ENCODE measurements at regions not wholly inside any gene's neighbourhood (a gene's known extent, or its start where the extent isn't known, plus 50 kb on each side); places are given as distances from the start of the nearest gene placed in this dataset.

DNA sequence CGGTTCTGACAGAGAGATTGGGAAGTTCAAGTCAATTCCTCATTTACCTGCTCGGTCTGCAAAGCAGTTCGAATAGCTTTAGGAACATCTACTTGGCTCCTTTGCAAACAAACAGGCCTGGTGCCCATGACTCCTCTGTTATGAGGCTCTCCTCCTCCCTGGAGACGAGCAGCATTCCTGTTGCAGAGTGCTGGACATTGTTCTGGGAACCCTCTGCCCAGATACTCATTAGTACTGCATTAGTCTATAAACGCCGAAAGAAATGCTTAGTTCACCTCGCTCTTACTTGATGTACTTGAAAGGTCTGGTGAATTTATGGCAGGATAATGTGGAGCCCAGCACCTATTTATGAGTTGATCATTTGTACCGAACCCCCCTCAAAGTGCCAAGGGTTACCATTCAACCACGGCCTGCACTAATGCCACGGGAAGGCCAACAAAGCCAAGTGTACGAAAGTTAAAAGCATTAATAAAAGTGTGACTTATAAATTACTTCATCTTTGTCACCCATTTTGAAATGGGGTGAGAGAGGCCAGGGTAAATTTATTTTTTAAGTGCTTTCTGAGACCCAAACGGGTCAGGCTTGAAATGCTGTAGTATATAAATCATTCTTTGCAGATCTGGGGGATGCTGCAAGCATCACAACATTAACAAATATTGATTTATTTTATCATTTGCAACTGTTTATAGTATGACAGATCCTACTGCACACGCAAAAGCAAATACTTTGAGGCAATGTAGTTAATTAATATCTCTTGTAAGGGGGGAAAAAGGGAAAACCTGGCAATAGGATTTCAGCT is 478.9 kb upstream of the PSMD7 start:
- DNase-seq (ENCODE audit: low spot score), result no peak

DNA sequence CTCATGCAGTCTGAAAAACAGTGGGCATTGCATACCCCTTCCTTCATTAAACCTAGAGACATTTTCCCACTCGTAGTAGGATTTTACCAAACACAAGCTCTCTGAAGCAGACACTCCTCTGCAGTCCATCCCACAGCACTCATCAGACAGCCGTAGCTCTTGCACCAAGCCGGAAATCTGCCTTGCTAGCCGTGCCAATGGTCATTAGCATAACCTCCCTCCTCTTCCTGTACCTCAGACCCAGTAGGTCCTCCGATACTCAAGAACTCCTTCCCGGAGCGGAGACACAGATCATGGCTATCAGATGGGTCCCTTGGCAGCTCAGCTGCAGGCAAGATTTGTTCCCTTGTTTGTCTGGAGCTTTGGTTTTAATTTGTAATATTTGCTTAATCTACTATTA is 483.1 kb upstream of the PSMD7 start:
- no peak for DNase-seq (ENCODE audit: low spot score)

DNA sequence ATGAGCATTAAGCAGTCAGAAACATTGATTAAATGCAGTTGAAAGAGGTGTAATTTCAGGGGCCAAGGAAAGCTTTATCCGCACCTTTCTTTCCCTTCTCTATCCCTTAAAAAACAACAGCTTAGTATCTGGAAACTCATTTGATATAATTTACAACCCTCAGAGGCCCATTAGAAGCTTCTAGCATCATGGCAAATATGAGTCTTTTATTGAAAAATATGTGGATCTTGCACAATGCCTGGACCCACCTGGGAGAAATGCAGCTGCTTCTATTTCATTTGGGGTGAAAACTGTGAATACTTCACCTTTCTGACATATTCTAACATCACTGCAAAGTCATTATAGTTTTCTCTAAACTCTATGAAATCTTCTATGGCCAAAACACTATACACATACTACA is 492.2 kb upstream of the PSMD7 start:
- DNase-seq (ENCODE audit: low spot score), result no peak

DNA sequence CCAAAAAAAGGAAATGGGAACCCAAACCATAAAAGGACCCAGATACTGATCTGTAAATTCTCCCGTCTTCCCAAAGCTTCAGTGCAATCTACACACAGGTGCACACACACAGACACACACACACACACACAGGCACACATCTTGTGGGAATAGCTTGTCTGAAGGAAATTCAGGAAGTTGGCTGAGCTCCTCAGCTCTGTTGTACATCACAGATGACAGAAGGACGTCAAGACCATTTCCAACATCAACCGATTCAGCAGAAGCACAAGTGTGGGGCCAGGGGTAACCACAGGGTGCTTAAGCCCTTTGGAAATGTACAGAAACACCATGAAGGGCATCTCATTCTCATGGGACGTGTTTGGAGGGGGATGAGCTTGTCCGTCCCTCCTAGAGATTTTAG is 498.1 kb upstream of the PSMD7 start:
- no peak for DNase-seq (ENCODE audit: low spot score)

DNA sequence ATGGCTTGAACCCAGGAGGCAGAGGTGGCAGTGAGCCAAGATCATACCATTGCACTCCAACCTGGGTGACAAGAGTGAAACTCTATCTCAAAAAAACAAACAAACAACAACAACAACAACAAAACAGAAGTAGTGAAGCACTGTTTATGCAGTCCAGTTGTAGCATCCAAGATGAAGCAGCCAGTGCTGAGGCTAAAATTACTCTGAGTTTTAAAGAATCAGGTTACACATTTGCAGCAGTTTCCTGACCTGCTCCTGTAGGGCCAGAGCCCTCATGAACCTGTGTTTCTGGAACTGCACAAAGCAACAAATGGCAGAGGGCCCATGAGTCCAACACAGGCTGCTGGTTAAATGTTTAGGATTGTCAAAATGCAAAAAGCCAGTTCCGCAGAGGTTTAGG is 499.5 kb upstream of the PSMD7 start:
- no peak for DNase-seq (ENCODE audit: low spot score)

DNA sequence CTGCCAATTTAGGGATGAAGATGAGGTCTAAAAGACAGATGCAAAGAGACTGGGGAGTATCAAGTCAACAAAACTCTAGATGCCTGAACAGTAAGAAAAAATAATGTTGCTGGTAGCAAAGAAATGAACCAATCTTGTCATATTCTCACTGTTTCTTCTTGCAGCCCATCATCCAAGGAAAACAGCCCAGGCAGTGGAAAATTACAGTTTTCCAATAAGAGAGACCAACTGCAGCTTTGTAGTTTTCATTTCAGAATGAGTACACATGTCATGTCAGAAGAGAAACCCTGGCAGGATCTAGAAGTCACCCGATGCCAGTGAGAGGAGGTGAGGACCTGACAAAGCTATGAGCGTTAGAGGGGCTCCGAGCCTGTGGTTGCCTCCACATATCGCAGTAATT is 500.4 kb upstream of the PSMD7 start:
- DNase-seq (ENCODE audit: low spot score), result no peak

DNA sequence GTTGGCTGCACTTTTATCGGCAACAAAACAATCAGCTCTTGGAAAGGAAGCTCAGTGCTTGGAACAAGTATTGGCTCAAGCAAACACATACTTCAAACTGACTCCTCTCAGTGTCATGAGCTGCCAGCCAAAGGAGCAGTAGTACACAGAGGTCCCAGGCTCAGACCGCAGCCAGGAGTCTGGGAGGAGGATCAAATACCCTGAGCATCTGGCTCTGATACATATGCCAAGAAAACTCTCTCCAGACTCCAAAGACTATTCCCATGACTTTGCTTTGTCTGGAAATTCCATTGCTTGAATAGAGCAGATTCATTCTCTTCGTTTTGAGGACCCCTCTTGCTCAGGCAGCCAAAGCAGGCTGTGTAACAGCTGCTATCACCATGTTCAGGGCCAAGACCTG is 501.6 kb upstream of the PSMD7 start:
- DNase-seq (ENCODE audit: low spot score), result no peak

DNA sequence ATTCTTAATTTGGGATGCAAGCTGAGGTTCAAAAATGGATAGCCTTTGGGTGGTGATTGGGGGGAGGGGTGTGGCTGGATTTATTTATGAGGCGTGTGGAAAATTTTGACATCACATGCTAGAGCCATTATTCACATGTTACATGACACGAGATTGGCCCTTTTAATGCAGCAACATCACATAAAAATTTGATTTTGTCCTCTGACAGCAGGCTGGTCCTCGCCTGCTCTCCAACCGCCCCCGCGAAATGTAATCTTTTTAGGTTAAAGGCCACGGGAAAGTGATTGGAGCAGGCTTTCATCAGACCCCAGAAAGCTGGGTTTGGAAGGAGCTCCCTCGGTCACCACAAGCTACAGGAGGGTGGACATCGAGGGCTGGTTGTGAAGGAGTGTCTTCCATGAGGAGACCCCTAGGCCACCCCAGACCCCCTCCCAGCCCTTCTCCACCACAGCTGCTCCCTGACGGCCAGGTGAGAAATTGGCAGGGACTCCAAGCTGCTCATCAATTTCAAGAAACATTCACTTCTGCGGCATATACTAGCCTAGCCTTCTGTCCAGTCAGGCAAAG is 502.7 kb upstream of the PSMD7 start:
- DNase-seq (ENCODE audit: low spot score), result no peak

DNA sequence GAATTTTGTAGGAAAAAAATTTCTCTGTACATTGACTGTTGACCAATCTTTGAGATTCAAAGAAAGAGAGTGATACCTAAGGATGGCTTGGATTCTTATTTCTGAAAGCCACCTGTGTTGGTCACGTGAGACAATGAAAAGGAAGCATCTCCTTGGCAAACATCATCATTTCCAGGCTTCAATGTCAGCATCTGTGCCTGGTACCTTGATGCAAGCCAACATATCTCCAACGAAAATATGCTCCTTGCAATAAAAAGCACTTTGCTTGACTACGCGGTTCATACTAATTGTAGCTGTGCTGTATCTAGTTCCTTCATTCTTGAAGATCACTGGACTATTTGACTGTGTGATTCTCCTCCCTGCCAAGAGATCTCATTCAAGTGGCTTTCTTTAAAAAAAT is 503.4 kb upstream of the PSMD7 start:
- no peak for DNase-seq (ENCODE audit: low spot score)

DNA sequence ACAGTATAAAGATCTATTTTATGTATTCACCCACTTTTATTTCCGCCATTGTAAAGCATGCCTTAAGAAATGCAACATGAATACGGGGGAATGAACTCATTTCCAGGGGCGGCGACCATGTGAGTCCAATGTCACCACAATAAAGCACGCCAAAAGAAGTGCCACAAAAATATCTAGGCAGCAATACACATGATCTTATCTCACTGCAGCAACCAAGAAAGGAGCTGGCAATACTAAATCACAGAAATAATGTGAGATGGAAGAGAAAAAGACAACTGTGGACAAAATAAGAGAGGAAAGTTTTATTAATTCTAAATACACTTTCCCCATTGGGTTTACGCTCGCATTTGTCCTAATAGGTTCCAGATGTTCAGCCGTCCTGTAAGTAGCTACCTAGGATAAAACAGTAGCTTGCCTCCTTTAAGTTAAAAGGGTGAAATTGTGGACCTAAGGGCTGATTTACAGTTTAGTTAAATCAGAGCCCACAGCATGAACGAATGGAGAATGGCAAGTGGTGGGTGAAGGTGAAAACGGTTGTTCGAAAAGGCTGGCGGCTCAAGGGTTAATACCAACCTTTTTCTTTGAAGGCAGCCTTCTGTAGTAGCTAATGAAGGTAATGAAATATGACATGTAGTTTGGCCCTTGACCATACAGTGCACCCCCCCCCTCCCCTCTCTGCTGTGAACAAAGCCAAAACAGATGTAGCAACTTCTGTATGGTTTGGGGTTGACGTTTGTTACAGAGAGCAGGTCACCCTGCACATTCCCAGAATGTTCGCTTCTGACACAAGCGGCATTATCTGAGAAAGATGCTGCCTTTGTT is 504.2 kb upstream of the PSMD7 start:
- DNase-seq (ENCODE audit: low spot score), result no peak

DNA sequence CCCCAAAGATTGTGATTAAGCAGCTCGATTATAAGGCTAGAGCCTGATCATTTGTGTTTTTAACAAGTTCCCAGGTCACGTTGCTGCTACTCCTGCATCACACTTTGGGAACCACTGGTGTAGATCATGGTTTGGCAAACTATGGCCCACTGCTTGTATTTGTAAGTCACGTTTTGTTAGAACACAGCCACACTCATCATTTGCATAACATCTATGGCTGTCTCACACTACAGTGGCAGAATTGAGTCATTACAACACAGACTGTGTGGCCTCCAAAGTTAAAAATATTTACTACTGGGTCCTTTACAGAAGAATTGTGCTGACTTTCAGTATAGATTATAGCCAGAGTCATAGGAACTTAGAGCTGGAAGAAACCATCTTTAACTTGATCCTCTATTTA is 515.3 kb upstream of the PSMD7 start:
- no peak for DNase-seq (ENCODE audit: low spot score)

DNA sequence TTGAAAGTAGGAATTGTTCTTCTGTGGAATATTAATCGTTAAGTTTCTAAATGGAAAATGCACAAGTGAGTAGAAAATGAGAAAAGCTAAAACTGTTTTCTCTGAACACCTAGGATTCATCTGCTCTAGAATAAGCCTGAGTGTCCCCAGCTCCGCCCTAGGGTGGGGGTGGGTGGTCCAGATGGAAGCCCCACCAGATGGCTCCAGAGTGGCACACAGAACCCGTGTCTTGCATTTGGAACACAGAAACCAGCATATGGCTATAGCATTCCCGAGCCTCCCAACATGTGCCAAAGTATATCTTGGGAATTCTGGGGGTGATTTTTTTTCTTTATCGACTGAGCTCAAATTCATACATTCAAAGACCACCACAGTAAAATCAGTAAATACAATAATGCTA is 517.7 kb upstream of the PSMD7 start:
- DNase-seq (ENCODE audit: low spot score), result no peak

DNA sequence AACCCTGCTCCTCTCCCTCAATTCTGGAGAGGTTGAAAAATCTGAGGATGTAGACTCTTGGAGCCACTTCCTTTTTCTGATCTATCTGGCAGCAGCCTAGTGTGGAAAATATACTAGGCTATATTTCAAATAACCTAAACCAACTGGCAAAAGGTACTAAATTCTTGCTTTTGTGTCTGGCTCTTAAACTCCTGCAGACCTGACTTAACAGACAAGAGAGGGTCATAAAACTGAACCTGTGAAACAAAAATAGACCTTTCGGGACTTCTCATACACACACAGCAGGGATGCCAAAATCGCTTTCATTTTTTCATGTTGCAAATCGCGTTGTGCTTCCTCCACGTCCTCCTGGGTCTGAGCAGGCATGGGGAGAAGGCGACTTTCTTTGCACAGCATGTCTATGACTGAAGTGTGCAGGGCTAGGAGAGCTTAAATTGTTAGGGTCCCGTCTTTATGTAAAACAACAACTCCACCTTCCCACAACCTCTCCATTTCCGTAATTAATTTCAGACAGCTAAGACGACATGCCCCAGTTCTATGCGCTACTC is 520.7 kb upstream of the PSMD7 start:
- DNase-seq (ENCODE audit: low spot score), result no peak

DNA sequence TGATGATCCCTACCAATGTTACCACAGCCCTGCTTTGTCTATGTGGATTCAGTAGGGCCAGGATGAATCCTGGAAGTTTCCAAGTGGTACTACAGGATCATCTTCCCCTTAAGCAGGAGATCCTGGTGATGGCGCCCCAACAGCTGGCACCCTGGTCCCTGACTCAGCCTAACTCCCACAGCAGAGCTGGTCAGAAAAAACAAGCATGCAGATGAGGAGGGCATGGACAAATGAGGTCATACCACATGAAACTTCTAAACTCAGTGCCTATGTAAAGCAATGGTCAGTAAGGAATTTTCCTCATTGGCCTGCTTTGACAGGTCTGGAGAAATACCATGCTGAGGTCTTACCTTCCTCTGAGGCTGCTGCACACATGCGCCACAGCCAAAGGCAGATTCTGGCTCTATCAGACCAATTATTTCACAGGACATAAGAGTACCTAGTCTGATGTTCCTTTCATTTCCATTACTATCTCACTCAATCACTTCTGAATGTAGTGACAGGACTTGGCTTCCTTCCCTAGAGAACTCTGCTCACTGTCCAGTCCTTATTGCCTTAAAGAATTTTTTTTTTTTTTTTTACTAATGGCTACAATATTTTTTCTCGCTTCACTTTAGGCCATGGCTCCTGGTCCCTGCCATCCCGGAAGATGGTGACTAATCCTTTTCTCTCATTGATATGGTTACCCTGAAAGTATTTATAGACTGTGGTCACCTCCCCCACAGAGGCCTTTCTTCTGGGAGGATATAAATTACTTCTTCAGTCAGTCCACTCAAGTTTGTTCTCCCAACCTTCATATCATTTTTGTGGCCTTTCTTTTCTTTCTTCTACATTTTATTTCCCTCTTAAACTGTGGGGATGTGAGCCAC is 525.2 kb upstream of the PSMD7 start:
- DNase-seq (ENCODE audit: low spot score), result no peak

DNA sequence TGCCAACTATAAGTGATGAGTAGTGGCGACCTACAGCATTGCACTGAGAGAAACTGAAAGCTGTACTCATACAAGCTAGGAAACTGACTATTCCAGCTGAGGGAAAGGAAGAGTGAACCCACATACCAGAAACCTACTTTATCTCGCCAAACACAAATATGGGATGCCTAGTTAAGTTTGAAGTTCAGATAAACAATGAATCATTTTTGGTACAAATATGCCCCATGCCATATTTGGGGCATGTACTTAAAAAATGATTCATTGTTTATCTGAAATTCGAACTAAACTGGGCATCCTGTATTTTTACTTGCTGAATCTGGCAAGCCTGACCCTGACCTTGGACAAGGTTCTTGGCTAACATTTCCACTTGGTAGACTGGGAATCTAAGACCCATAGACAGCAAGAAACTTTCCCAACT is 527.8 kb upstream of the PSMD7 start:
- no peak for DNase-seq (ENCODE audit: low spot score)

DNA sequence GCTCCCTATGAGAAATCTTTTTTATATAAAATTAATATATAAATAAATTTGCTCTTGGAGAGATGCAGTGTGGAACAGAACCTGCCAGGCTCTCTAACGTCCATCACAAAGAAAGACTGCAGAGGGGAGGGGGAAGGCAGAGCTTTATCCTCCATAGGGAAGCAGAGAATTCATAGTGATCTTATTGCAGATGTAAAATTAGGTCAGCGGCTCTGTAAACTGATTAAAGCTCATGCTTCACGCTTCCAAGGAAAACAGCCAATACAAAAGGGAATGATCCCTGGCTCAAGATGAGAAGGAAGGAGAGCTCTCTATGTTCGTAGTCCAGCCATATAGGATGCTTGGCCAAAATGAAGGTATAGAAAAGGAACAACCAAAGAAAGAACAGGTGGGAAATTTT is 532.3 kb upstream of the PSMD7 start:
- DNase-seq (ENCODE audit: low spot score), result no peak

DNA sequence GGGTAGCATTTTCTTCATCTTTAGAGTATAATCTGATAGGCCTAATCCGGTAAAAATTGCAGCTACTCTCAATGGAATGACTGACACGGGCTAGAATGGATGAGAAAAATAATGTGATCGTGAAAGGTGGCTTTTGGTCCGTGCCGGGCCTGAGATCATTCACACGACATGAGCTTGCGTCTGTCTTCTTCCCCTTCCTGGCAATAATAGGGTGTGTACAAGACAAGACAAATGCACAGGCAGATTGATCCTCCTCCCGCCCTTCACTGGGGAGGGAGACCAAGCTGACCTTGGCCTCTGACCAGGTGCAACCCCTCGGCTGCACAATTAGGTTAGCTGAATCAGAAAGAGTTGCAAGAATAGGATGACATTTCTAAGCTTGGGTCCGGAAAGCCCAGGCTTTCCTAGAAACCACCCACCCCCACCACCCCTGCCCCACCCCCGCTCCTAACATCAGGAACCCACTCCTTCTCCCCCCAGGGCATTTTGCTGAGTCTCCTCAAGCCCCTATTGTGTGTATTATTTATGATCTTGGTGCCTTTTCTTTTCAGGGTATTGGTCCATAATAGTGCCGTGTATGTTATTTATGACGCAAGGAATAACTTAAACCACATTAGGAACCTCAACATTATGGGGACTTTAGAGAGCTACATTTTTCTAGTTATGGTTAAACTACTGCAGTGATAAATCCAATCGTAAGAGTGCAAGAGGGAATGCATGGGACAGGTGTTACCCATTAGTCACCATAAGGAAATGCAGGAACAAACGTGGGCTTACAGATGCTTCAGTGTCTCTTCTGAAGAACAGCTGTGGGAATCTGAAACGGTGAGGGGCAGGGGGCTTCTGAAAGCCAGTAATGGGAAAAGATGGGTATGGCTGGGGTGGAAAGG is 540.1 kb upstream of the PSMD7 start:
- no peak for DNase-seq (ENCODE audit: low spot score)

DNA sequence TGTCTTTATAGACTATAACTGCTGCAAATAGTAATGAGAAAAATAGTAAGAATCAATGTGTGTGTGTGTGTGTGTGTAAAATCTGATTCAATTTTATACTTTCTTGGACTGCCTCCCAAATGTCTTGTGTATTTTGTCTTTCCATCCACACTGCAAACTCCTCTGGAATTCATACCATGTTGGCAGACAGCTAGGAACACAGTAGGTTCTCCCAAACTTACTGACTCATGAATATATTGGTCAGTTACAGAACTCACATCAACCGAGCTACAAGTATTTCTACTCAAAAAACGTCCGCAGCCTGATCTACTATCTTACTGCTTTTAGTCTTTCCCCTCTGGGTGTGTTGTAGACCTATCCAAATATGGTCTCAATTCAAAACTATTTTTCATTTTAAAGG is 542.7 kb upstream of the PSMD7 start:
- no peak for DNase-seq (ENCODE audit: low spot score)

DNA sequence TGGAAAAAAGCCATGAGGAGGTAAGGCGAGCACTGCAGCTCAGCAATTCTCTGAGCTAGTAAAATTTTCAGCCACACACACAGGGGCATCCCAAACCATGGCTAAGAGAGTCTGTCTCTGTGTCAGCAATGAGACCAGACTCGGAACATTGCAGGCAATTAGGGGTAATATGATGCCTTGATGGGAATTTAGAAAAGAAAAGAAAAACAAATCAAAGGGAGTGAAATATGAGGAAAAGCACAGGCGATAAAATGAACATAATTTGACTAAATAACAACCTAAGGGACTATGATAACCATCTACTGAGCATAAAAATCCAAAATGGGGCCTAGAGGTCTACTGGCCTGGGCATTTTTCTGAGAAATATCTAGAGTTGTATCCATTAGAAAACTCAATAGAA is 546.0 kb upstream of the PSMD7 start:
- no peak for DNase-seq (ENCODE audit: low spot score)

DNA sequence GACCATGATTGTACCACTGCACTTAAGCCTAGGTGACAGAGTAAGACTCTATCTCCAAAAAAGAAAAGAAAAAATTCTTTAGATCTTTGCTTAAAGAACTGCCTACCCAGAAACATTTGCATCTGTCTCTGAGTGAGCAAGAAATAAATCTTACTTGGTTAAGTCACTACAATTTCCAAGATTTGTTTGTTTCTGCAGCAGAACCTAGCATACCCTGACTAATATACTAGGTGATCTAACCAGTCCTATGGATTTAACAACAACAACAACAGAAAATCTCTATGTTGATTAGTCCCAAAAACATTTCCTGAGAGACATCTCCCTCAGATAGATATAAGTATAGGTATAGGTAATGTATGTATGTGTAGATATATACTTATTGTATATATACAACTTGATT is 549.3 kb upstream of the PSMD7 start:
- DNase-seq (ENCODE audit: low spot score), result no peak

DNA sequence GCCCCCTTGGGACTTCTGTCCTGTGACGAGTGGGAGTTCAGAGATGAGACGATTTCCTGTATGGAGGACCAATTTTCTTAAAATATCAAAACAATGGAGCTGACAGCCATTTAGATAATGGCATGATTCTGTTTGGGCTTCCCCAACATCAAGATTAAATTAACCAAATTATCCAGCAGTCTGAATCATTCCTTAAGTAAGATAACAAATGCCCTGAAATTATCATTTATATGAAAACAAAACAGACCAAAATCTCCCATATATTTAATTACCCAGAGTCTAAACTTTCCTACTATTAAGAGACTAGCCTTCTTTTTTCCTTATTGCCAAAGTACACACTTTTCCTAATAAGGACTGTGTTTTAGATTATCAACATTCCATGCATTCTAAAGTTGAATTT is 550.1 kb upstream of the PSMD7 start:
- no peak for DNase-seq (ENCODE audit: low spot score)
